Fibroblast of pulmonary artery (primary cell): ENCODE measurements at regions not wholly inside any gene's neighbourhood (a gene's known extent, or its start where the extent isn't known, plus 50 kb on each side); places are given as distances from the start of the nearest gene placed in this dataset.

Source experiments
- DNase-seq: peaks from one replicate; pipeline ENCODE4 v3.0.0-alpha.2; 2010; ENCODE audit warnings: low read depth
- H3K4me3 ChIP-seq: replicated peaks from 2 replicates; pipeline ENCODE4 v1.5.1; 2011; ENCODE audit warnings: low read depth, mild to moderate bottlenecking, control low read depth, low read length, moderate library complexity
- TF ChIP-seq, protein P1 (sequence below): IDR thresholded peaks from 2 replicates; pipeline ENCODE4 v1.5.1; 2011; ENCODE audit warnings: mild to moderate bottlenecking, control low read depth, low read length, inconsistent platforms; ENCODE audit errors: missing control alignments

DNA sequence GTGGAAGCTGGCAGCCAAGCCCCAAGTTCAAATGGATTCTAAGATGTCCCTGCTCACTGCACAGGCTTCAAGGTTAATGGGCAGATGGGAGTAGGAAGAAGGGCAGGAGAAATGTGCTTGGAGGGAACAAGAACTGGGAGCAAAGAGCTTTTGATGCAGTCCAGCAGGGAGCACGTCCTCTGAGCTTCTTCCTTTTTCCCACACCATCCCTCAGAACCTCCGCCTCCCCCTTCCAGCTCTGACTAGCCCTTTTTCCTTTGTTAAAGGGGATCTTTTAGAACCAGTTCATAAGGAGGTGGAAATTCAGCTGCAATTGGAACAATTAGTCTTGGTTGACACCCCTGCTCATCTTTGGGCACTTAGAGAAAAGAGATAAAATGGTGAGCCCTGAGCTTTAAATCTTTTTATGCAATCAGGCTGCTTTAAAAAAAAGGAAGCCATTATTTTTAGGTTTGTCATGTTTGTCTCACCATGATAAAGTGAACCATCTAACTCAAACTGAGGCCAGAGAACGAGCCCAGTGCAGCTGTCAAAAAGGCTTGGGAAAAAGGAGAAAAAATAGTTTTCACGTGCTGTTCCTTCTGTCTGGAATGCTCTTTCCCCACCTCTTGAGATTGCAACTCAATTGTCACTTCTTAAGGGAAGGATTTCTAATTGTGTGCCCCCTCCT is 135.8 kb upstream of the IL1RAPL2 start:
- TF ChIP-seq, protein P1, sequence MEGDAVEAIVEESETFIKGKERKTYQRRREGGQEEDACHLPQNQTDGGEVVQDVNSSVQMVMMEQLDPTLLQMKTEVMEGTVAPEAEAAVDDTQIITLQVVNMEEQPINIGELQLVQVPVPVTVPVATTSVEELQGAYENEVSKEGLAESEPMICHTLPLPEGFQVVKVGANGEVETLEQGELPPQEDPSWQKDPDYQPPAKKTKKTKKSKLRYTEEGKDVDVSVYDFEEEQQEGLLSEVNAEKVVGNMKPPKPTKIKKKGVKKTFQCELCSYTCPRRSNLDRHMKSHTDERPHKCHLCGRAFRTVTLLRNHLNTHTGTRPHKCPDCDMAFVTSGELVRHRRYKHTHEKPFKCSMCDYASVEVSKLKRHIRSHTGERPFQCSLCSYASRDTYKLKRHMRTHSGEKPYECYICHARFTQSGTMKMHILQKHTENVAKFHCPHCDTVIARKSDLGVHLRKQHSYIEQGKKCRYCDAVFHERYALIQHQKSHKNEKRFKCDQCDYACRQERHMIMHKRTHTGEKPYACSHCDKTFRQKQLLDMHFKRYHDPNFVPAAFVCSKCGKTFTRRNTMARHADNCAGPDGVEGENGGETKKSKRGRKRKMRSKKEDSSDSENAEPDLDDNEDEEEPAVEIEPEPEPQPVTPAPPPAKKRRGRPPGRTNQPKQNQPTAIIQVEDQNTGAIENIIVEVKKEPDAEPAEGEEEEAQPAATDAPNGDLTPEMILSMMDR, result no peak
- H3K4me3 ChIP-seq, result no peak overlapping the region
- no peak for DNase-seq

DNA sequence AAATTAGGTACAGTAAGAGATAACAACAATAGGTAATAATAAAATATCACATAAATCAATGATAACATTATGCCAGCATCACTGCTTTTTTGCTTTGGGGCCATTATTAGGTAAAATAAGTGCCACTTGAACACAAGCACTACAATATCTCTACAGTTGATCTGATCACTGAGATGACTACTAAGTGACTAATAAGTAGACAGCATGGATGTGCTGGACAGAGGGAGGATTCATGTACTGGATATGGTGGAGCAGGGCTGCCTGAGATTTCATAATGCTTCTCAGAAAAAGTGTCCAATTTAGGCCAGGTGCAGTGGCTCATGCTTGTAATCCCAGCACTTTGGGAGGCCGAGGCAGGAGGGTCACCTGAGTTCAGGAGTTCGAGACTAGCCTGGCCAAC is 137.8 kb upstream of the IL1RAPL2 start:
- no peak overlapping the region for H3K4me3 ChIP-seq
- TF ChIP-seq, protein P1, result no peak
- DNase-seq, result no peak

DNA sequence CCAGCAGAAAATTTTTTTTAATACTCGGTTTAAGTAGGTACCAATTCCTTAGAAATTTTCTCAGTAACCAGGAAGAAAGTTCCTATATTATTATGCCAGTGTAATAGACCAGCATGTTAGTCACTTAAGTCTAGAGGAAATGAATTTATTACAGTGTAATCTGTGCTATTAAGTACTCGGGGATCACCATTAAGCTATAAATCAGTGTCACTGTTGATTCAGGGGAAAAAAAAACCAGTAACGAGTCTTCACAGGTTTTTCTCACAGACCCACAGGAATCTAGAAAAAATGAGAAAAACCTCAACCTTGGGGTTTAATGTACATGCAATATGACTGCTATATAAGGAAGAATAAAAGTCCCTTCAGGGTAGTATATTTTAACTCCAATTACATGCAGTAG is 138.3 kb upstream of the IL1RAPL2 start:
- H3K4me3 ChIP-seq, result no peak overlapping the region
- no peak for DNase-seq
- TF ChIP-seq, protein P1, result no peak

DNA sequence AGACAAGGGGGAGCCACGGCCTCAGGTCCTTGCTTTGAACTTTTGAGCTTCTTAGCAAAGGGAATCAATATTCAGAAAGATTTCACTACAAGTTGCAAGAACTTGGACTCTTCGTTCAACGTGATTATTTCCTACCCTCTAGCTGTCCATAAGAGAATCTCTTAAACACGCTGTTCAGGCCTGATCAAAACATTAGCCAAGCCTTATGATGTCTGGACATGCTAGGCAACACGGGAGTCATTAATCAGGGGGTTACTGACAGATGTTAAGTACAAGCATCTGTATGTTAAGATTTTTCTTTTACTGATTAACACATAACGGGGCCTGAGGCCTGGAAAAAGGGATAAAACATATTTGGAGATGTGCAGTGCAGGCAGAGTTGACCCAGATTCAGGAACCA is 138.9 kb upstream of the IL1RAPL2 start:
- TF ChIP-seq, protein P1, result no peak
- no peak for DNase-seq
- H3K4me3 ChIP-seq, result no peak overlapping the region

DNA sequence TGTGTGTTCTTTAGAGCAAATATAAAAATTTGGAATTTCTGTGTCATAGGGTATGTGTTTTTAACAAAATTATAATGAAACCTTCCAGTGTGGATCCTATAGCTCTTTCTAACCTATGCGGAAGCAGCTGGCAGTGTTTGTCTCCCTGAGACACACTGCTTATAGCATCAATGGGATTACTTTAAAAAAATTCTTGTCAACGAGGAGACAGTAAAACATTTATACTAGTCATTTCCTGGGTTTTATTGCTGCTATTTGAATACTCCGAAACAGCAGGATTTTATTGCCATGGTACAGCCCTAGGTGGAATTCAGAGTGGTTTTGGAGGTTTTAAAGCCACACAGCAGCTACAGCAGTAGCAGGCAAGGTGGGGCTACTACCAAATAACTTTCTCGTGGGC is 145.1 kb upstream of the IL1RAPL2 start:
- no peak overlapping the region for H3K4me3 ChIP-seq
- DNase-seq, result no peak

DNA sequence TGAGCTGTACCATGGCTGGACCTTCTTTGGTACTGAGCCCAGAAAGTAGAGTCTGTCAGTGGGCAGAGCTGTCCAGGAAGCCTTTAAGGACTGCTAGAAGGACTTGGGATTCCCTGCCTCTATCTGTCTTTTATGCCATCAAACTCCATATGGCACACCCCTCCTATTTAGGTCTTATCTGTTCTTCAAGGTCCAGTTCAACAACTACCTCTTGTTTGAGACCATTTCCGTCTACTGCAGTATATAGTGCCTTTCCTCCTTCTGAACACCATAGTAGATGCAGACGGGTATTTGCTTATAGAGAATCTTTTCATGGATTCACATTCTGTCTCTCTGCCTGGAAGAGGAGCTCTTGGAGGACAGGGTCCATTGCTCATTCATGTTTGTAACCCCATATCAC is 146.1 kb upstream of the IL1RAPL2 start:
- no peak for DNase-seq
- TF ChIP-seq, protein P1, result no peak
- H3K4me3 ChIP-seq, result no peak overlapping the region

More for the DNA sequence above, 145.1 kb upstream of the IL1RAPL2 start:
- TF ChIP-seq, protein P1, result no peak

DNA sequence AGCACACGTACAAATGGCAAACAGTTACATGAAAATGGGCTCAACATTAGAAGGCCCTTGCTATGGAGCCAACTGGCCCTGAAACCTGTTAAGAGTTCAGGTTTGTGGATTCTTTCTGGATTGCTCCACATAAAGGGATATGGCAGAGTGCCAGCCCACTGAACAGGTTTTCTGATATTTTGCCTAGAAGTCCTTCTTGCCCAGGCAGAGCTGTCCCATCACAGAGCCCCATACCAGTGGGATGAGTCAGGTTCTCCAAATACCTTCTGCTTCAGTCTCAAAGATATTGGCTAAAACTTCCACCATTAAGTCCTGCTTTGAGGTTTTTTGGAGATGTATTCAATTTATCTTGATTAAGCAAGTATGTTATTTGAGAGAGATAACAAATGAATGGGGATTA is 146.8 kb upstream of the IL1RAPL2 start:
- TF ChIP-seq, protein P1, result no peak
- no peak overlapping the region for H3K4me3 ChIP-seq
- DNase-seq, result peak; percentile 1
